Activated CD4-positive, alpha-beta T cell treated with anti-CD3 and anti-CD28 coated beads, Interleukin-2, amount 10 ng/mL, durations not matched to agents 24 days and 14 days (primary cell): ENCODE measurements at regions not wholly inside any gene's neighbourhood (a gene's known extent, or its start where the extent isn't known, plus 50 kb on each side); places are given as distances from the start of the nearest gene placed in this dataset.

Experiments
- DNase-seq: peaks from one replicate; pipeline ENCODE4 v3.0.0; 2022
- H3K27ac Mint-ChIP-seq: one replicate; pipeline ENCODE4 v1.8.0; 2022; ENCODE audit warnings: mild to moderate bottlenecking, mixed read lengths
- H3K27me3 Mint-ChIP-seq: one replicate; pipeline ENCODE4 v1.8.0; 2022; ENCODE audit warnings: mixed read lengths
- H3K36me3 Mint-ChIP-seq: one replicate; pipeline ENCODE4 v1.8.0; 2022; ENCODE audit warnings: low read depth, mild to moderate bottlenecking, mixed read lengths
- H3K4me1 Mint-ChIP-seq: one replicate; pipeline ENCODE4 v1.8.0; 2021; ENCODE audit warnings: mixed read lengths
- H3K4me3 Mint-ChIP-seq: one replicate; pipeline ENCODE4 v1.8.0; 2022; ENCODE audit warnings: mild to moderate bottlenecking, moderate library complexity, mixed read lengths
- H3K9me3 Mint-ChIP-seq: one replicate; pipeline ENCODE4 v1.8.0; 2021; ENCODE audit warnings: mixed read lengths
- intact Hi-C: fragments of 100-400 bp; cut with micrococcal nuclease; formaldehyde crosslinking; loops from one replicate; pipeline ENCODE4 v1.15.1; 2023

DNA sequence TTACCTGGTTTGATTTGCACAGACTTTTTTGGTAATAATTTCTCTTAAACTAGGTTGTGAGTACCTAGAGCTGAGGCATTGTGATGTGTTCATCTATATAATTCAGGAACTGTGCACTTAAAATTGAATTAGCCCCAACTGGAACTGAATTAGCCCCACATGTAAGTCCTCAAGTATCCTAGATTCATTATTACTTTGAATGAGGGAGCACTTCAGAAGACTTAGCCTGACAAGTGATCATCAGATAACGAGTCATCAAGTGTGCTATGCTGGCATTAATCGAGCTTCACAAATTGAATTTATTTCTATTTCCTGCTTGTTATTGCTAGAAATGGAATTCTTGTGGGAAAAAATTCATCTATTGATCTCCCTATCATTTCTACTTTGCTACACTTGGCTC is 323.4 kb upstream of the SEMA3D start:
- intact Hi-C loops = no loop called here

DNA sequence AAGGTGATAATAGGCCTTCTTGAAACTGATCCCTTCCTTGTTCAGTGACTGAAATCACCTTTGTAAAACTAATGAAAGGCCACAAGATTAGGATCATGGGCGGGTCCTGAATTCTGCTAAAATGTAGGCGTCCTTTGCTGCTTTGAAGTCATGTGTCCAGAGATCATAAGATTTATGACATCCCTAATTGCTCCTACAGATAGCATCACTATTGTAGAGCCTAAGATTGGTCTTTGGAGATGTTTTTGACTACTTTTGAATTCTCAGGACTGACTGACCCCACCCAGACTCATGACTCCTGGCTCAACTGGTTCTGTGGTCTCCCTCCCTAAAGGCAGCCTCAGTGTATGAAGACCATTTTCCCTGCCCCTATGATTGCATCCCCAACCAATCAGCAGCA is 322.6 kb upstream of the SEMA3D start:
- Mint-ChIP-seq H3K36me3 (no peaks in the 10 kb centered on the region), H3K27ac (no peak overlapping the region), H3K27me3 (no peaks in the 10 kb centered on the region), H3K4me3 (no peak overlapping the region), H3K9me3 (no peaks in the 10 kb centered on the region), H3K4me1 (no peaks in the 10 kb centered on the region)
- no peak for DNase-seq
- intact Hi-C loops = no loop called here

More for the DNA sequence above, 323.4 kb upstream of the SEMA3D start:
- Mint-ChIP-seq H3K9me3 (no peaks in the 10 kb centered on the region), H3K36me3 (no peaks in the 10 kb centered on the region), H3K27ac (no peak overlapping the region), H3K4me1 (no peaks in the 10 kb centered on the region), H3K4me3 (no peak overlapping the region), H3K27me3 (no peaks in the 10 kb centered on the region)
- no peak for DNase-seq

DNA sequence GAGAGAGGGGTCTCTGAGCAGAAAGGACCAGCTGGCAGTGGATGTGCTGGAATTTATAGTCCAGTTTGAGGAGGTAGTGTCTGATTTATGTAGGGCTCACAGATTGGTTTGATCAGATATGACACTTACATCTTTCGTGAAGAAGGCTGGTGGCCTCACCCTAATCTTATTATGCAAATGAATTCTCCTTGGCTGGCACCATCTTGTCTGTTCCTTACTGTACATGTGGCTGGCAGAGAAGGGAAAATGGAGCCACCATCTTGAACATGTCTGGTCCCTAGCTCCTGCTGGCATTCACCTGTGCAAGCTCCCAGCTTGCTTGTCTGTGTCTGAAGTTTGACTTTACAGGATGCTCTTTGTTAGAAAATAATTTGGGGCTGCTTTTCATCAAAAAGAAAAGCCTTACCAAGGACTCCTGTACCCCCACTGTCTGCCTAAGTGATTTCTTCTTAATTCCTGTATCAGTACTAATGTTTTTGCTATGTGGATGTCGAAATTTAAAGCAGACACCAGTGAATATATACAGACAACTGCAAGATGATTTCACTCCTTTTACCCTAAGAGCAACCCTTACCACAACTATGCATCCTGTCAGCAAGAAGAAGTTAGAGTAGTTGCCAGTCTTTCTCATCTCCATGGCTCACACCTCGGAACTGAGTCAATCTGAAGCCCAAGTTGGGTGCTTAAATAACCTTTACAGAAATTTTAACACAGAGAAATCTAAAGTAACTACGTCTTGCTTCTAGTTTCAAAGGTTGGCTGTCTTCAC is 322.0 kb upstream of the SEMA3D start:
- intact Hi-C loops = no loop called here
- H3K4me3 Mint-ChIP-seq = no peak overlapping the region
- H3K27ac Mint-ChIP-seq = no peak overlapping the region
- H3K27me3 Mint-ChIP-seq = no peaks in the 10 kb centered on the region
- no peaks in the 10 kb centered on the region for H3K4me1 Mint-ChIP-seq
- no peaks in the 10 kb centered on the region for H3K36me3 Mint-ChIP-seq
- H3K9me3 Mint-ChIP-seq = no peaks in the 10 kb centered on the region
- no peak for DNase-seq

DNA sequence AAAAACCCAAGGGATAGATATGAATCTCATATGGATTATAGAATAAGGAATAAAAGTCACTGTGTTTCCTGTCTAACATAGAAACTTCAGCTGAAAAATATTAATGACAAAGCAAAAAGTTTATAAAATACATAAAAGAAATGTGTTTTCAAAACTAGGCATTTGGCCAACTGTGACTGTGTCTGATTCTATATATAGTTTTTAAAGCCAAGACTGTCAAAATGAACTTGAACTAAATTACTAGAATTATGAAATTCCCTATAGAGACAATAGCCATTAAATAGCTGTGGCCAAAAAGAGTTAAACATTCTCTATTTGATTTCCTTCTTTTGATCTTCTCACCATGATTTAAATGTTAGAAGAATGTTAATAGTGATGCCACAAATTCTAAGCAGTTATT is 311.2 kb upstream of the SEMA3D start:
- H3K4me3 Mint-ChIP-seq = no peak overlapping the region
- H3K36me3 Mint-ChIP-seq = no peaks in the 10 kb centered on the region
- H3K4me1 Mint-ChIP-seq = no peaks in the 10 kb centered on the region
- intact Hi-C loops = no loop called here
- H3K27me3 Mint-ChIP-seq = no peaks in the 10 kb centered on the region
- no peaks in the 10 kb centered on the region for H3K9me3 Mint-ChIP-seq
- DNase-seq = no peak
- no peak overlapping the region for H3K27ac Mint-ChIP-seq

DNA sequence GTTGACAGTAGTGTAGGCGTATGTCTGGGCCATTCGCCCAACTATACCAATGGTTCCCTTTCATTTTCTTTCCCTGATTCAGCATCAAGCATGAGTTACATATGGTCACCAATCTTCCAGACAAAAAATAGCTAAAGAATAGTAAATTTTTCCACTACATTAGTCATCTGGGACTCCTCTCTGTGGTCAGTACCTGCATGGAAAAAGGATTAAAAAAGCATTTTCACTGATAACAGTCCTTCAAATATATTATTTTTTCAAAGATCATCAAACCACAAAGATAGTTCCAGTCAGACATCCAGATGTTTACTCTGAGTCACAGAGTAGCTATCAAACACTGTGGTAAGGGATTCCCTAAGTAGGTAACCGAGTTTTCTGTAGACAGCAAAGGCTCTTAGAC is 302.6 kb upstream of the SEMA3D start:
- Mint-ChIP-seq H3K4me3 (no peak overlapping the region), H3K9me3 (no peaks in the 10 kb centered on the region), H3K27me3 (no peaks in the 10 kb centered on the region), H3K36me3 (no peaks in the 10 kb centered on the region), H3K27ac (no peak overlapping the region), H3K4me1 (no peaks in the 10 kb centered on the region)
- intact Hi-C loops = loop anchor here (1.0 kb wide), 1 partner anchor 18 kb away; no protein-coding TSS in a partner anchor
- DNase-seq = no peak

DNA sequence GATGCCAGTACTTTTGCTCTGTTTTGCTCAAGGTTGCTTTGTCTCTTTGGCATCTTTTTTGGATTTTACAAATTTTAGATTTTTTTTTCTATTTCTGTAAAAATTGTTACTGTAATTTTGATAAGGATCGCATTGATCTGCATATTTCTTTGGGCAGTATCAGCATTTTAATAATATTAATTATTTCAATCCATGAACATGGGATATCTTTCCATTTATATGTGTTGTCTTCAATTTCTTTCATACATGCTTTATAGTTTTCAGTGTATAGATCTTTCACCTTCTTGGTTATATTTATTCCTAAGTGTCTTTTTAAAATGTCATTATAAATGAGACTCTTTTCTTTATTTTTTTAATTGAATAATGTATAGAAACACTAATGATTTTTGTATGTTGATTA is 301.6 kb upstream of the SEMA3D start:
- intact Hi-C loops = no loop called here
- H3K27ac Mint-ChIP-seq = no peak overlapping the region
- no peaks in the 10 kb centered on the region for H3K9me3 Mint-ChIP-seq
- no peaks in the 10 kb centered on the region for H3K27me3 Mint-ChIP-seq
- DNase-seq = no peak
- H3K36me3 Mint-ChIP-seq = no peaks in the 10 kb centered on the region
- H3K4me3 Mint-ChIP-seq = no peak overlapping the region
- no peaks in the 10 kb centered on the region for H3K4me1 Mint-ChIP-seq

DNA sequence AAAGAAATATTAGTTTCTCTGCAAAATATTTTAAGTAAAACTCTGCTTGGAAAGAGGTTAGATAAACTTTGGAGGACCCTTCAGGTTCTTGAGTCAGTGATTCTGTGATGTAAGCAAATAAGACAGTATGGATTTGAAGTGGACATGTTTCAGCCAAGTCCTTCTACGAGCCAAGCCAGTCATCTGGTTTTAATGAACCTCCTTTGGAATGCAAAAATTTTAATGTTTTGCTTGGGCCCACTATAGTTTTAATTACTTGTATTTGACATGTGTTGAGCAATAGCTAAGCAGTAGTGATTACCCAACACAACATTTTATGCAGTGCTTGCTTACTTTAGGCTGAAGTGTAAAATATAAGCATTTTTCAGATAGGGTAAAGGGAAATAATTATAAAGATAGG is 296.3 kb upstream of the SEMA3D start:
- Mint-ChIP-seq H3K4me1 (no peaks in the 10 kb centered on the region), H3K4me3 (no peak overlapping the region), H3K36me3 (no peaks in the 10 kb centered on the region), H3K27ac (no peak overlapping the region), H3K27me3 (no peaks in the 10 kb centered on the region), H3K9me3 (no peaks in the 10 kb centered on the region)
- intact Hi-C loops = no loop called here
- DNase-seq = no peak

DNA sequence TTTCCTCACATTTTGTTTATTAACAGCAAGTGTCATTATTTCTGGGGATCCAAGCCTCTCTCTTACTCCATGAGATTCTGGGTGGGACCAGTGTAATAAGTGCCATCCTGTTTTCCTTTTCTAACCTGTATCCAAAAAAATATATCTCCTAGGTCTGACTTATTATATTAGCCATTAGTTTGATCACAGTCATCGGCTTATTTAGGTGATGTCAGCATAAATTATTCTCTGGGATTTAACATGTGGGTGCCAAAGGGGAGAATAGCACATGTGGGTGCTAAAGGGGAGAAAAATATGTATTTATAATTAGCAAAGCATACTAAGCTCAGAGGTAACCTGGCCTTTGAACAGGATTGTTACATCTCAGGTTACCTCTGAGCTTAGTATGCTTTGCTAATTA is 293.8 kb upstream of the SEMA3D start:
- no peaks in the 10 kb centered on the region for H3K4me1 Mint-ChIP-seq

DNA sequence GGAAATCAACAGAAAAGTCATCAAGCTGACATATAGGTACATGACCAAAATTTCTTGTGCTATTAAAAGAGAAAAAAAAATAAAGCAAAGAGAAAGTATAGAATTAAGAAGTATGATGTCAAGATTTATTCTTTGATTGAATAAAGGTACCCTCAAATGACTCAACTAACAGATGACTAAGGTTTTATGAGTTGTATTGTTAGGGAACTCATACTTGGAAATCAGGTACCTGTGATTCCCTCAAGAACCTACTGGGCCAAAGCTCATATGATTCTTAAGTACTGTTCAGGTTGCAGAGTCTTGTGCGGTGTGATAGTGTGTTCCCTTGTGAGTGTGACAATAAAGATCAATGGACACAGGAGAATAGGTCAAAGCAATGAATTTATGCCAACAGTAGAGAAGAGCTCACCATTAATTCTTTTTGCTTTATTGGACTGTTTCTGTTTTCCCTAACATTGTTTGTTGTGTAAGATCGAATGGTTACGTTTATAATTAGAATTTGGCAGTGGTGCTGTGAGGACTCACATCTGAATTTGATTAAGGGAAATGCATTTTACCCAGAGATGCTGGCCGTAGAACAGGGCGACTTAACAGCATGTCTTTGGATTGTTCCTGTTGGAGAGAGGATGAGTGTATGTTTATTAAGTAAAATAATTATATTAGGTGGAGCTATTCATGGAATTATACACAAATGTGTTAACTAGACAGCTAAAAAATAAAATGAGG is 293.2 kb upstream of the SEMA3D start:
- Mint-ChIP-seq H3K27me3 (no peaks in the 10 kb centered on the region), H3K4me3 (no peak overlapping the region), H3K9me3 (no peaks in the 10 kb centered on the region), H3K27ac (no peak overlapping the region), H3K36me3 (no peaks in the 10 kb centered on the region), H3K4me1 (no peaks in the 10 kb centered on the region)
- no peak for DNase-seq
- intact Hi-C loops = no loop called here

More for the DNA sequence above, 293.8 kb upstream of the SEMA3D start:
- H3K9me3 Mint-ChIP-seq = no peaks in the 10 kb centered on the region
- no peak for DNase-seq
- intact Hi-C loops = no loop called here
- H3K27me3 Mint-ChIP-seq = no peaks in the 10 kb centered on the region
- no peak overlapping the region for H3K4me3 Mint-ChIP-seq
- no peak overlapping the region for H3K27ac Mint-ChIP-seq
- no peaks in the 10 kb centered on the region for H3K36me3 Mint-ChIP-seq

DNA sequence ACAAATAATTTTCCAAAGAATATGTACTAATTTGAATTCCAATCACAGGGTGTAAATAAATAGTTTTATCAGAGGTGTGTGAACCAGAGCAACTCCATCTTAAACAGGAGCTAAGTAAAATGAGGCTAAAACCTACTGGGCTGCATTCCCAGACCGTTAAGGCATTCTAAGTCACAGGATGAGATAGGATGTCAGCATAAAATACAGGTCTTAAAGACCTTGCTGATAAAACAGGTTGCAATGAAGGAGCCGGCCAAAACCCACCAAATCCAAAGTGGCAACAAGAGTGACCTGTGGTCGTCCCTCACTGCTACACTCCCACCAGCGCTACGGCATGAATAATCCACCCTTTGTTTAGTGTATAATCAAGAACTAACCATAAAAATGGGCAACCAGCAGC is 291.7 kb upstream of the SEMA3D start:
- no peaks in the 10 kb centered on the region for H3K36me3 Mint-ChIP-seq
- intact Hi-C loops = no loop called here
- H3K4me1 Mint-ChIP-seq = no peaks in the 10 kb centered on the region
- no peak for DNase-seq
- no peak overlapping the region for H3K27ac Mint-ChIP-seq
- no peaks in the 10 kb centered on the region for H3K9me3 Mint-ChIP-seq
- H3K27me3 Mint-ChIP-seq = no peaks in the 10 kb centered on the region
- H3K4me3 Mint-ChIP-seq = no peak overlapping the region

DNA sequence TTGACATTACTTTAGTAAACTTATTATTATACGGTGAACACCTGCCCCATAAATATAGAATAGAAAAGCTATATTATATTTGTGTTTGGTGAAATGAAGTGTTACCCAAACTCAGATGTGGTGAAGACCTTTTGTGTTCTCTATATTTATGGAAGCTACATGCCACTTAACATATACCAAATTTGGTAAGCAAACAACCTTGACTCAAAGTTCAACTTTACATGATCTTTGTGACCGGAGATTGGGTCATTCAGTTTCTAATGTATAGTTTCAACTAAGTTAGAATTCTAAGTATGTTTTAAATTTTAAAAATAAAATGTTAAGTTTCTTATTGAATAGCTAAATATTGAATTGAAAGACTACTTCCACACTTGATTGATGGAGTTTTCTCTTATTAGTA is 288.6 kb upstream of the SEMA3D start:
- no peaks in the 10 kb centered on the region for H3K36me3 Mint-ChIP-seq
- intact Hi-C loops = no loop called here
- no peaks in the 10 kb centered on the region for H3K27me3 Mint-ChIP-seq
- DNase-seq = no peak
- peaks cover 13% of the 10 kb centered on the region for H3K4me1 Mint-ChIP-seq
- no peaks in the 10 kb centered on the region for H3K9me3 Mint-ChIP-seq
- no peak overlapping the region for H3K27ac Mint-ChIP-seq
- H3K4me3 Mint-ChIP-seq = no peak overlapping the region

DNA sequence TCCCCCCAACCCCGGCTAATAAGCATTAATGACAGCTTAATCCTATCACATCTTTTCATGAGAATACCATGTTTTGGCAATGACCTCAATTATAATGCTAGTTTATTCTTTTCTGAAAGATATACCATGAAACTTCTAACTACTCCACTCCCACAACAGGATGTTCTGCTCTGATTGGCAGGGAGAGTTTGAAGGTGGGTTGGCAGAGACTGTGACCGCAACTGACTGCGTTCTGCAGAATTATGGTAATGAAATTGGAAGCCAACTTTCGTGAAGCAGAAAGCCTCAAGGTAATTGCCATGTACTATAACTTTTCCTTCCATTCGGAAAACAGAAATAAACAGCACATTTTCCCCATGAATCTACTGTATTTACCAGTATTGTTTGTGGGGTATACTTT is 288.2 kb upstream of the SEMA3D start:
- H3K9me3 Mint-ChIP-seq = no peaks in the 10 kb centered on the region
- H3K4me1 Mint-ChIP-seq = peaks cover 13% of the 10 kb centered on the region
- H3K36me3 Mint-ChIP-seq = no peaks in the 10 kb centered on the region
- intact Hi-C loops = no loop called here
- H3K27ac Mint-ChIP-seq = no peak overlapping the region
- H3K4me3 Mint-ChIP-seq = no peak overlapping the region
- no peak for DNase-seq
- H3K27me3 Mint-ChIP-seq = no peaks in the 10 kb centered on the region

DNA sequence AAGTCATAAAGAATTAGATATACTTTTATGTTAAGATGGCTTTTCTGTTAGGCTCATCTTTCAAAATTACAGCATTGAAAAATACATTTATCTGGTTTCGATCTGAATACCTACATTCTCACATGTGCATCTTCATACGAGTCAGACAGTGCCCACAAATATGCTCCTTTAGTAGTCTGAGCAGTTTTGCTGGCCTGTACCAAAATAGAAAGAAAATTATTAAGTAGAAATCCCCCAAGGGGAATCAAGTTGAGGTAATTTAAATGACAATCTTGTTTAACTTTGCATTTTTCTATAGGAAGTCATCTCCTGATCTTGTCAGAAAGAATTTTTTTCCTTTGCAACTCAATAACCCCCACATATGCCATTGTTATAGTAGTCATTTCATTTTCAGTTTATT is 287.4 kb upstream of the SEMA3D start:
- Mint-ChIP-seq H3K36me3 (no peaks in the 10 kb centered on the region), H3K4me3 (no peak overlapping the region), H3K27me3 (no peaks in the 10 kb centered on the region), H3K27ac (peak overlapping the region; percentile 37), H3K9me3 (no peaks in the 10 kb centered on the region), H3K4me1 (peaks cover 13% of the 10 kb centered on the region)
- intact Hi-C loops = loop anchor here (5.0 kb wide), 2 partner anchors 312 to 1743 kb away; partner anchors contain the start of gene TMEM243
- DNase-seq = no peak

DNA sequence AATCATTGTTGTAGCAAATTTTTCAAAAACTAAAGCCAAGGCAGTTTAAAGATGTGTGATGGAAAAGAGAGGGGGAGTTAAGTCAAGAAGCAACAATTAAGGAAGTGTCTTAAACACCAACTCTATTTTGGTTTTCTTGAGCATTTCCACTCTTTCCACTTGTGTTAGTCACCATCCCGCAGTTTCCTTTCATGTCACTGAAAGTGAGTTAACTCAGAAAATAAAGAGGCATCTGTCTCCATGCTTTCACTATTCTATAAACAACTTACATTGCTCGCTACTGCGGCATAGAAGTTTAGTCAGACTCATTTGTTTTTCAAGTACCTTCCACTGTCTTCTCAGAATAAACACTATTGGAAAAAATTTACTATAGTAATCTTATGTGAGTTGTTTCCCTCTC is 284.9 kb upstream of the SEMA3D start:
- H3K27me3 Mint-ChIP-seq = no peaks in the 10 kb centered on the region
- intact Hi-C loops = loop anchor here (1.0 to 5.0 kb wide), 3 partner anchors 18 to 1746 kb away; partner anchors contain the start of gene TMEM243
- H3K4me3 Mint-ChIP-seq = peak overlapping the region; percentile 25

More for the DNA sequence above, 284.9 kb upstream of the SEMA3D start:
- Mint-ChIP-seq H3K27ac (peak overlapping the region; percentile 68), H3K9me3 (no peaks in the 10 kb centered on the region), H3K4me1 (peaks cover 13% of the 10 kb centered on the region), H3K36me3 (no peaks in the 10 kb centered on the region)
- peak; percentile 58 for DNase-seq
